ENCODE measurements at regions not wholly inside any gene's neighbourhood (a gene's known extent, or its start where the extent isn't known, plus 50 kb on each side); places are given as distances from the start of the nearest gene placed in this dataset.

GRCh38 chr7:47663213-47663612 is 81.3 kb upstream of the TNS3 start:
- DNase-seq: no peak

GRCh38 chr7:47661051-47661714 is 79.3 kb upstream of the TNS3 start:
- no peak for DNase-seq

GRCh38 chr7:47659664-47660462 is 78.0 kb upstream of the TNS3 start:
- no peak for DNase-seq

GRCh38 chr7:47658886-47659635 is 77.2 kb upstream of the TNS3 start:
- no peak for DNase-seq

DNA sequence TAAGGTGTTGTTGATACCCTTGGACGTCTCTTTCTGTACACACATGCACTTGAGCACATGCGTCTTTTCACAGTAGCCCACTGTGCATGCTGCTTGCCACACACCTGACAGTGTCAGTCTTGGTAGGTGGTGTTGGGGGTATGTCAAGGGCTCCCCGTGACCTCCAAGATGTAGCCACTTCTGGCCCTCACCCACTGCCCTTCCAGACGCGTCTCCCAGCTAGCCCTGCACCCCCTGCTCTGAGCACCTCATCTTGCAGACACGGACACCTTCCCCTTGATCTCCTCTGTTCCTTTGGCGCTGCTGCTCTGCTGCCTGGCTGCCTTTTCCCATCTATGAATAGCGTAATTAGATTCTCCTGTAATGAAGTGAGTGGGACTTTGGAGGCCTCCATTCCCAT is 75.2 kb upstream of the TNS3 start:
- DNase-seq: no peak

GRCh38 chr7:47654672-47655298 is 72.9 kb upstream of the TNS3 start:
- peak; percentile 72 for DNase-seq

- no peak for DNase-seq
Observed at GRCh38 chr7:47653550-47654411, 71.9 kb upstream of the TNS3 start.

DNA sequence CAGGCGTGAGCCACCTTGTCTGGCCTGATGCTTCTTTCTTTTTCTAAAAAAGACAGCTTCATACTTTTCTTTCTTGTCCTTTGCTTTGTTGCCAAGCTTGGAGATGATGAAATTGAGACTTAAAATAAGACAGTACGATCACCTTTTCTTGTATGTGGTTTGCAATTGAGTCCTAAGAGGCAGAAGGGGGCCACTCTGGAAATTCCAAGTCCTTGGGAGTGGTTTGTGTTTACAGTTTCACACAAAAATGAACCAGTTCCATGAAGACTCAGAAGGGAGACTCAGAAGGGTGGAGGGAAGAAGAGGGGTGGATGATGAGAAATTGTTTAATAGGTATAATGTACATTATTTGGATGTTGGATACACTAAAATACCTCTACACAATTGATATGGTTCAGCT is 70.7 kb upstream of the TNS3 start:
- no peak for DNase-seq

GRCh38 chr7:47651355-47652317 is 69.7 kb upstream of the TNS3 start:
- DNase-seq: no peak

DNA sequence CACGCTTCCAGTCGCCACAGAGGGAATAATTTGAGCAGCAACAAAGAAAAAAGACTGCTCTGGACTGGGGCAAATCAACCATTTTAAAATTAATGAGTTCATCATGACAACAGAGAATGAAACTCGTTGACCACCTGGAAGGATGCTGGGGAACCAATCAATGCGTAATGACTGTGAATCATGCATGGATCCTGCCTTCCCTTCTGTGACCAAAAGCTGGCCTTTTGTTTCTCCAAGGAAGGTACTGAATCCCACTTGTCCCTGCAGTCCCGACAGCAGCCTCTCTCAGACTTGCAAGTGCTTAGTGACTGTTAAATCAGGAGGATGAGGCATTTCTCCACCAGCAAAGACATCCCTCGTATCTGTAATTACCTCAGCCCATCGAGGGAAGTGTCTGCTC is 68.0 kb upstream of the TNS3 start:
- DNase-seq: no peak

GRCh38 chr7:47648275-47648925 is 66.5 kb upstream of the TNS3 start:
- DNase-seq: no peak

GRCh38 chr7:47647918-47648250 is 66.0 kb upstream of the TNS3 start:
- no peak for DNase-seq

GRCh38 chr7:47647181-47647917 is 65.4 kb upstream of the TNS3 start:
- DNase-seq: no peak

GRCh38 chr7:47643716-47644400 is 61.9 kb upstream of the TNS3 start:
- DNase-seq: no peak

DNA sequence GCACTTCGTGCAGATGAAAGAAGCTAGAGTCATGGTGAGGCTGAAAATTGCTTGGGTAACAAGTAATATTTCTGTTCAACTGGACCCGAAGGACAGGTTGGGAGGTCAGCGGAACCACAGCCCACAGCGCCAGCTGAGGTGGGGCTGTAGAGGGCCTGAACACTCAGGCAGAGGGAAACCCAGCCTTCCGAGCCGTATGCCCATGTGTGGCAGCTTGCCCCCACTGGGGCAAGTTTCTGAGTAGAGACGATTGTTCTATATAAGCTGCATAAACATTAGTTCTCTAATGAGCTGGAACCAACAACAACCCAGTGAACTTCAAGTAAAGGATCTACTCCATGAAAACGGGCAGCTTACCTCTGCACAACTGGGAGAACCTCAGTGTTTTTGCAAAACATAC is 58.4 kb upstream of the TNS3 start:
- DNase-seq: no peak

GRCh38 chr7:47639495-47640110 is 57.7 kb upstream of the TNS3 start:
- no peak for DNase-seq

GRCh38 chr7:47638679-47639315 is 56.9 kb upstream of the TNS3 start:
- DNase-seq: peak; percentile 71

DNA sequence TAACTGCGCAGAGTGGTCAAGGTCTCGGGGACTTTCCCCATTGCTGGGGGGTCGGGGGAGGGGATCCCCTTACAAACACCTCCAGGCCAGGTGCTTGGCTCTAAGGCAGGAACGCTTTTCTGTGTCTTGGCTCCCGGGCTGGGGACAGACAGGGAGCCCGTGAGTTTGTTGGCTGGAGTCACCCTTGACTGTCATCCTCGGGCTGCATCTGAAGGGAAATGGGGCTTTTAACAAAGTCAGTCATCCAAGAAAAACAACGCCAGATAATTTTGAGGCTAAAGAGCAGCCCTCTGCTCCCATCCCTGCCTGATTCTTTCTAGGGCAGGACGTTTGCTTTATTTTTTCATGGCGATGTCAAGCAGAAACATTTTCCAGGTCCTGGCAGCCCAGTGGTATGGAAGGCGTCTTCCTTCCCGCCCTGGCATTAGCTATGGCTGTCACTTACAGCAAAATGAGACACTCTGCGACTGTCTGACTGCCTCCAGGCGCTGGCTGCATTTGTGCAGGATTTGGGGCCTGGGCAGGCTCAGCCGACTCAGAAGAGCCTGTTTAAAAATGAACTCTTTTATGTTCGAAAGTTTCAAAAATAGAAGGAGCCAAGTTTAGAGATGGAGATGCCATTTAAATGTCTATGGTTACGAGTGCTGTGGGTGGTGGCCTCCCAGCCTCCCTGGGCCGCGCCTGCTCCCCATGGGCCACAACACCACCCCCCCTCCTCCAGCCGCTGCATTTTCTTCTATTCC is 54.7 kb upstream of the TNS3 start:
- DNase-seq: peak; percentile 73

Measured in left hindlimb (tissue), 1 donor.